MM.1S (cell line): ENCODE measurements at regions not wholly inside any gene's neighbourhood (a gene's known extent, or its start where the extent isn't known, plus 50 kb on each side); places are given as distances from the start of the nearest gene placed in this dataset.
"Not testable (repeated sequence)": the region's sequence is repeated elsewhere in the genome, so short reads cannot be mapped to it uniquely, and the experiment has no call there.

Experiments
- DNase-seq: peaks from one replicate; pipeline ENCODE4 v3.0.0-alpha.2; 2015
- H2AFZ ChIP-seq: fragments of 300-600 bp; sonication (generic); 2 replicates; pipeline ENCODE4 v1.6.0; 2016; ENCODE audit warnings: antibody characterized with exemption, low read length
- H3F3A ChIP-seq: fragments of 300-600 bp; sonication (generic); 2 replicates; pipeline ENCODE4 v1.6.1; 2016; ENCODE audit warnings: mild to moderate bottlenecking, antibody characterized with exemption, low read length, moderate library complexity, mixed read lengths; ENCODE audit not compliant: insufficient read depth
- H3K27ac ChIP-seq: fragments of 300-600 bp; sonication (generic); 2 replicates; pipeline ENCODE4 v1.5.1; 2016; ENCODE audit warnings: mild to moderate bottlenecking, low read length
- H3K27me3 ChIP-seq: fragments of 300-600 bp; sonication (generic); replicated peaks from 2 replicates; pipeline ENCODE4 v1.6.0; 2016; ENCODE audit warnings: low read length; ENCODE audit not compliant: insufficient read depth
- H3K36me3 ChIP-seq: fragments of 300-600 bp; sonication (generic); replicated peaks from 2 replicates; pipeline ENCODE4 v1.6.1; 2016; ENCODE audit warnings: mild to moderate bottlenecking, low read length, mixed read lengths; ENCODE audit not compliant: insufficient read depth
- H3K4me1 ChIP-seq: fragments of 300-600 bp; sonication (generic); 2 replicates; pipeline ENCODE4 v1.6.1; 2016; ENCODE audit warnings: low read length, mixed read lengths
- H3K4me2 ChIP-seq: fragments of 300-600 bp; sonication (generic); 2 replicates; pipeline ENCODE4 v1.6.0; 2016; ENCODE audit warnings: low read depth, low read length
- H3K4me3 ChIP-seq: fragments of 300-600 bp; sonication (generic); 2 replicates; pipeline ENCODE4 v1.5.1; 2016; ENCODE audit warnings: low read length, mixed read lengths
- H3K79me2 ChIP-seq: fragments of 300-600 bp; sonication (generic); 2 replicates; pipeline ENCODE4 v1.6.1; 2016; ENCODE audit warnings: mixed run types, low read length, mixed read lengths
- H3K9ac ChIP-seq: fragments of 300-600 bp; sonication (generic); 2 replicates; pipeline ENCODE4 v1.6.1; 2016; ENCODE audit warnings: low read length, mixed read lengths
- H3K9me2 ChIP-seq: fragments of 300-600 bp; sonication (generic); replicated peaks from 2 replicates; pipeline ENCODE4 v1.6.1; 2016; ENCODE audit warnings: mild to moderate bottlenecking, low read length, mixed read lengths; ENCODE audit not compliant: insufficient read depth
- H3K9me3 ChIP-seq: fragments of 300-600 bp; sonication (generic); replicated peaks from 2 replicates; pipeline ENCODE4 v1.6.1; 2016; ENCODE audit warnings: mild to moderate bottlenecking, low read length, mixed read lengths; ENCODE audit not compliant: insufficient read depth
- H4K20me1 ChIP-seq: fragments of 300-600 bp; sonication (generic); 2 replicates; pipeline ENCODE4 v1.6.1; 2016; ENCODE audit warnings: mild to moderate bottlenecking, low read length, moderate library complexity, mixed read lengths; ENCODE audit not compliant: insufficient read depth
- EZH2 ChIP-seq: fragments of 300-600 bp; sonication (generic); optimal IDR thresholded peaks from 2 replicates; pipeline ENCODE3; 2017; ENCODE audit warnings: low read depth, mild to moderate bottlenecking, antibody characterized with exemption, low read length, mixed read lengths
- EZH2phosphoT487 ChIP-seq: fragments of 300-600 bp; sonication (generic); IDR thresholded peaks from 2 replicates; pipeline ENCODE4 v1.6.1; 2018; ENCODE audit warnings: antibody characterized with exemption, low read length
- TF ChIP-seq, protein P1 (sequence below): fragments of 300-600 bp; sonication (generic); IDR thresholded peaks from 2 replicates; pipeline ENCODE4 v1.5.1; 2016; ENCODE audit warnings: antibody characterized with exemption, low read length, mixed read lengths

DNA sequence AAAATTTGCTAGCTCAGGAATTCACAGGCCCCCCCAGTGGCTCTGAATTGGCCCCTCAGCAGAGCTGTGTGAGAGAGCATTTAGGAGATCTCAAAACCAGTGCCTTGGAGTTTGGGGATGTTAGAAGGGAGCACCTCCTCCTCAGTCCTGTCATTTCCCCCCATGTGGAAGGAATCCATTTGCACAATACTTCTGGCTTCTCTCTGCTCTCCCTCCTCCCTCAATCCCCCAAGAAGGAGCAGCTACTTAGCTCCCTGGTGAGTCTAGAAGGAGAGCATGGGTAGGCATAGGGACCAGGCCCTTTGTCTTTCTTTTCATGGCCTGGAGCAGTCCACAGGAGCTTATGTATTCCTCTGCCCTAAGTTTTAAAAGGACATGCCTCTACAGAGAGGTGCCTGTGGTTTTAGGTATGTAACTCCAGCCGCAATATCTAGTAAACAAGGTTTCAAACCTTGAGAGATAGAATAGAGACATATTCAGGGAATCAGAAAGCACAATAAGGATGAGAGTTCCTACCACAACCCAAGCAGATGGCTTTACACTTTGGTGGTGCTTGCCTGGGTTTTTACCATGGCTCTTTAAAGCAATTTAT lies 199.4 kb downstream of the FCRL5 start:
- H3K4me3 ChIP-seq = no peak overlapping the region
- no peaks in the 10 kb centered on the region for H3K36me3 ChIP-seq
- H2AFZ ChIP-seq = no peak overlapping the region
- H3K79me2 ChIP-seq = no peaks in the 10 kb centered on the region
- no peaks in the 10 kb centered on the region for H3F3A ChIP-seq
- H3K27me3 ChIP-seq = no peaks in the 10 kb centered on the region
- peaks cover 14% of the 10 kb centered on the region for H3K4me1 ChIP-seq
- no peaks in the 10 kb centered on the region for H4K20me1 ChIP-seq
- no peak overlapping the region for H3K9ac ChIP-seq
- no peaks in the 10 kb centered on the region for H3K9me2 ChIP-seq
- DNase-seq = peak; percentile 24
- no peaks in the 10 kb centered on the region for H3K9me3 ChIP-seq
- H3K27ac ChIP-seq = no peak overlapping the region
- H3K4me2 ChIP-seq = no peak overlapping the region
- TF ChIP-seq EZH2 (no peak), EZH2phosphoT487 (no peak)
- TF ChIP-seq, protein P1, sequence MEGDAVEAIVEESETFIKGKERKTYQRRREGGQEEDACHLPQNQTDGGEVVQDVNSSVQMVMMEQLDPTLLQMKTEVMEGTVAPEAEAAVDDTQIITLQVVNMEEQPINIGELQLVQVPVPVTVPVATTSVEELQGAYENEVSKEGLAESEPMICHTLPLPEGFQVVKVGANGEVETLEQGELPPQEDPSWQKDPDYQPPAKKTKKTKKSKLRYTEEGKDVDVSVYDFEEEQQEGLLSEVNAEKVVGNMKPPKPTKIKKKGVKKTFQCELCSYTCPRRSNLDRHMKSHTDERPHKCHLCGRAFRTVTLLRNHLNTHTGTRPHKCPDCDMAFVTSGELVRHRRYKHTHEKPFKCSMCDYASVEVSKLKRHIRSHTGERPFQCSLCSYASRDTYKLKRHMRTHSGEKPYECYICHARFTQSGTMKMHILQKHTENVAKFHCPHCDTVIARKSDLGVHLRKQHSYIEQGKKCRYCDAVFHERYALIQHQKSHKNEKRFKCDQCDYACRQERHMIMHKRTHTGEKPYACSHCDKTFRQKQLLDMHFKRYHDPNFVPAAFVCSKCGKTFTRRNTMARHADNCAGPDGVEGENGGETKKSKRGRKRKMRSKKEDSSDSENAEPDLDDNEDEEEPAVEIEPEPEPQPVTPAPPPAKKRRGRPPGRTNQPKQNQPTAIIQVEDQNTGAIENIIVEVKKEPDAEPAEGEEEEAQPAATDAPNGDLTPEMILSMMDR = no peak

DNA sequence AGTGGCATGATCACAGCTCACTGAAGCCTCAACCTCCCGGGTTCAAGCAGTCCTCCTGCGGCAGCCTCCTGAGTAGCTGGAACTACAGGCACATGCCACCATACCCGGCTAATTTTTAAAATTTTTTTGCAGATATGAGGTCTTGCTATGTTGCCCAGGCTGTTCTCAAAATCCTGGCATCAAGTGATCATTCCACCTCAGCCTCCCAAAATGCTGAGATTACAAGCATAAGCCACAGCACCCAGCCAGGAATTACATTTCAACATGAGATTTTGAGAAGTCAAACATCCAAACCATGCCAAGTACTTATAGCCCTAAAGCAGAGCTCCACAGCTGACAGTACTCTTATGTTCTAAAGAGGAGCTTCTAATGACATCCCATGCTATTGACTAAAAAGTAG lies 200.1 kb downstream of the FCRL5 start:
- Histone ChIP-seq H3K9me3 (no peaks in the 10 kb centered on the region), H3K27me3 (no peaks in the 10 kb centered on the region), H3K4me2 (no peak overlapping the region), H3K79me2 (no peaks in the 10 kb centered on the region), H3K9me2 (no peaks in the 10 kb centered on the region), H3K4me1 (peaks cover 14% of the 10 kb centered on the region), H4K20me1 (no peaks in the 10 kb centered on the region), H3F3A (no peaks in the 10 kb centered on the region), H3K27ac (no peak overlapping the region), H2AFZ (no peak overlapping the region), H3K4me3 (no peak overlapping the region), H3K9ac (no peak overlapping the region), H3K36me3 (no peaks in the 10 kb centered on the region)
- TF ChIP-seq, protein P1 = no peak
- TF ChIP-seq EZH2phosphoT487 (no peak), EZH2 (no peak)
- DNase-seq = no peak

DNA sequence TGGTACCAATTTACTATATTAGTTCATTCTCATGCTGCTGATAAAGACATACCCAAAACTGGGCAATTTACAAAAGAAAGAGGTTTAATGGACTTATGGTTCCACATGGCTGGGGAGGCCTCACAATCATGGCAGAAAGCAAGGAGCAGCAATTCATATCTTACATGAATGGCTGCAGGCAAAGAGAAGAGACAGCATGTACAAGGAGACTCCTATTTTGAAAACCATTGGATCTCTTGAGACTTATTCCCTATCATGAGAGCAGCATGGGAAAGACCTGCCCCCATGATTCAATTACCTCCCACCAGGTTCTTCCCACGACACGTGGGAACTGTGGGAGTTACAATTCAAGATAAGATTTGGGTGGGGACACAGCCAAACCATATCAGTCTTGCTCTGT lies 200.5 kb downstream of the FCRL5 start:
- H3K9me3 ChIP-seq, H3K79me2 ChIP-seq, H4K20me1 ChIP-seq, H3K27me3 ChIP-seq, H3K4me3 ChIP-seq, H3K9ac ChIP-seq, H3F3A ChIP-seq, H3K4me2 ChIP-seq, H2AFZ ChIP-seq, H3K27ac ChIP-seq, DNase-seq, H3K36me3 ChIP-seq, H3K9me2 ChIP-seq: not testable (repeated sequence)
- peaks cover 14% of the 10 kb centered on the region for H3K4me1 ChIP-seq

DNA sequence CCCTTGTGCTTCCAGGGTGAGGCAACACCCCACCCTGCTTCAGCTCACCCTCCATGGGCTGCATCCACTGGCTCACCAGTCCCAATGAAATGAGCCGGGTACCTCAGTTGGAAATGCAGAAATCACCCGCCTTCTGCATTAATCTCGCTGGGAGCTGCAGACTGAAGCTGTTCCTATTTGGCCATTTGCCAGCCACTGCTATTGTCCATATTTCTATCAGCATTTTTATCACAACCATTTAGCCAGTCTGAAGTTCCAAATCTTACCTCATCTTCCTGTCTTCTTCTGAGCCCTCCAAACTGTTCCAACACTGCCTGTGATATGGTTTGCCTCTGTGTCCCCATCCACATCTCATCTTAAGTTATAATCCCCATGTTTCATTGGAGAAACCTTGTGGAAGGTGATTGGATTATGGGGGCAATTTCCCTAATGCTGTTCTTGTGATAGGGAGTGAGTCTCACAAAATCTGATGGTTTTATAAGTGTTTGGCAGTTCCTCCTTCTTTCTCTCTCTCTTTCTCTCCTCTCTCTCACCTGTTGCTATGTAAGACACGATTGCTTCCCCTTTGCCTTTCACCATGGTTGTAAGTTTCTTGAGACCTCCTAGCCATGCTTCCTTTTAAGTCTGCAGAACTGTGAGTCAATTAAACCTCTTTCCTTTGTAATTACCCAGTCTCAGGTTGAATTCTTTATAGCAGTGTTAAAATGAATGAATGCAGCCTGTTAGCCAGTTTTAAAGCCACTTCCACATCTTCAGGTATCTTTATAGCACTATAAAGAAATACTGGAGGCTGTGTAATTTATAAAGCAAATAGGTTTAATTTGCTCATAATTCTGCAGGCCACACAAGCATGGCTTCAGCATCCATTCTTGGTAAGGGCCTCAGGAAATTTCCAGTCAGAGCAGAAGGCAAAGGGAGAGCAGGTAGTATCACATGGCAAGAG lies 203.5 kb downstream of the FCRL5 start:
- Histone ChIP-seq H3F3A (no peaks in the 10 kb centered on the region), H3K9me2 (no peaks in the 10 kb centered on the region), H4K20me1 (no peaks in the 10 kb centered on the region), H3K4me2 (no peak overlapping the region), H3K36me3 (no peaks in the 10 kb centered on the region), H3K9ac (no peak overlapping the region), H3K27me3 (no peaks in the 10 kb centered on the region), H3K79me2 (no peaks in the 10 kb centered on the region), H2AFZ (no peak overlapping the region), H3K9me3 (no peaks in the 10 kb centered on the region), H3K27ac (no peak overlapping the region), H3K4me3 (no peak overlapping the region), H3K4me1 (peaks cover 11% of the 10 kb centered on the region)
- TF ChIP-seq, protein P1 = no peak
- TF ChIP-seq EZH2phosphoT487 = no peak
- DNase-seq = no peak
